Muscle of arm (tissue), 1 donor: ENCODE measurements at regions not wholly inside any gene's neighbourhood (a gene's known extent, or its start where the extent isn't known, plus 50 kb on each side); places are given as distances from the start of the nearest gene placed in this dataset.

Experiments
- DNase-seq: peaks from one replicate; pipeline ENCODE4 v3.0.0-alpha.2; 2013

- no peak for DNase-seq
These were observed 262.0 kb downstream of the PAX1 start for GRCh38 chr20:21967481-21967880.

GRCh38 chr20:21956591-21956990 lies 251.1 kb downstream of the PAX1 start:
- no peak for DNase-seq

- no peak for DNase-seq
These were observed 241.9 kb downstream of the PAX1 start for GRCh38 chr20:21947406-21947805.

DNA sequence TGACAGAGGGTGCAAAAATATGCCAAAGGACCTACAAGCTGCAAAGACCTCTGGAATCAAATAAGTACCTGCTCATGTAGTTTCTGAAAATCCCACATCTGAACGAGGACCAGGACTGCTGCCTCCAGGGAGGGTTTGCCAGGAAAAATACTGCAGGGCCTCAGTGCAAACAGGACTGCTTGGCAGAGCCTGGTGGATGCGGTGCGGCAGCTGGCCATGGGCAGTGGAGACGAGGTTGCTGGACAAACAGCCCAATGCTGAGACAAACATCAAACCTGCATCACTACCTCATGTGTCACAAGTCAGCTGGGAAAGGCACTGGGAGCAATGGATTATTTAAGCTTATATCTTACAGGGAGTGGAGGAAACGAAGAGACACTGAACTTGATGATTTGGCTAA lies 238.8 kb downstream of the PAX1 start:
- DNase-seq, result no peak

DNA sequence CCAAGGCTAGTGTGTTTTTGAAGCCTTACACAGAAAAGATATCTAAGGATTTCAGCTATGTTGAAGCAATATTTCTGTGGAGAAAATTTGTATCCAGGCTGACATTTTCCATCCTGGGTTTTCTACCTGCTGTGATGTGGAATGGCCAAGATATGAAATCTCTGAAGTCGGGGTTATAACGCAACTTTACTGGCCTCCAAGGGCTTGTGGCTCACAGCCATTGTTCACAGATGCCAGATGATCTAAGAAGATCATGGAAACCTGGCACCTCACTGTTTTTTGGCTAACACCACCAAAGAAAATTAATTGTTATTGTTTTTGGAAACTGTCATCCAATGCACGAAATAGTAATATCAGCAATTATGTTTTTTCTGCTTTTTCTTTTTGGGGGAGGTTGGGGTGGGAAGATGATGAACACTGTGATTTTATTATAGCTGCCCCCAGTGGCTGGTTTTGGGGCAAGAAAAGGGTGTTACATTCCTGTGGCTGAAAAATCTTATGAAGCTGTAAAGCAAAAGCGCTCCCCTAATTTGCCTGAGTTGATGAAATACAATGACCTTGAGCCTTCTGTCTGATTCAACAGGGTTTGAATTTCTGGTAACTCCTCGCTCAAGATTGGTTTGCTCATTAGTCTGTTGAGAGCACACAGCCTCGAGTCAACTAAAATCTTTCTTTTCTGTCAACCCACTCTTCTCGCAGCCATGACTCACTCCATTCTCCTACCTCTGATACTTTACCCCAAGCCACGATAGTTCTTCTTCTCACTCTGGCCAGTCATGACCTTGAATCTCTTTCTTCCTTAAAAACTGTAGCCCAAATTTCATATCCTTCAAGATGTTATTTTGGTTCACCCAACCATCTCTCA lies 236.7 kb downstream of the PAX1 start:
- DNase-seq, result no peak

- DNase-seq, result no peak
These were observed 231.4 kb downstream of the PAX1 start for GRCh38 chr20:21936720-21937380.

DNA sequence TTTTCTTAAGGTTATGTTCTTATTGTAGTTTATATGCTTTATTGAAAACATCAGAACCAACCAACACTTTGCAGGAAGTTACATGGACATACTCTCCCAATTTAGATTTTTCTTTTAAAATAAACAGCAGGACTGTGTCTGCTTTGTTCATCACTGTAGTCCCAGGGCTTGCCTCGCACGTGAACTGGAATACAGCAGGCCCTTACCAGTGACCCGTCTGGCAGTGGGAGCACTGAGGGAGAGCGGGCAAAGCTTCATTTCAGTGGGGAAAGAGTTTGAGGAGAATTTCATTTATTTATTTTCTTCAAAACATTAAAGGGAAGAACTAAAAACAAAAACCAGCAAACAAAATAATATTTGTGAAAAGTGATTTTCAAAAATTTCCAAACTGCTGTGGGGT lies 230.8 kb downstream of the PAX1 start:
- no peak for DNase-seq

GRCh38 chr20:21933526-21933925 lies 228.1 kb downstream of the PAX1 start:
- DNase-seq, result no peak

DNA sequence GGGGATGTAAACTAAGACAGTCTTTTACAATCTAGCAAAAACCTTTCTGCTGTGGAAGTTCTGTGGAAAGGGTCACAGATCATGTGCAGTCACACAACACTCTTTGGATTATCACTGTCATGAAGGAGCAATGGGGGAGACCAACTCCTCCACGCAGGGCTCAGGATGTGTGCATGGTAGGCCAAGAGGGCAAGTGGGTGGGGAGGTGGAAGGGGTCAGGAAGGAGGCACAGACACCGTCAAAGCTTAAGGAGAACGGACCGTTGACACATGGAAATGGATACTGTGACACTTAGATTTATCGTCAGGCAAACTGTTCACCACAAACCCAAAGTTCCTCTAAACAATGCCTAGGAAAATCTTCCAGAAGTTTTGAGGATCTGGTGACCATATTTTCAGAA lies 215.8 kb downstream of the PAX1 start:
- DNase-seq, result no peak

- no peak for DNase-seq
These were observed 214.7 kb downstream of the PAX1 start for GRCh38 chr20:21920211-21920610.

DNA sequence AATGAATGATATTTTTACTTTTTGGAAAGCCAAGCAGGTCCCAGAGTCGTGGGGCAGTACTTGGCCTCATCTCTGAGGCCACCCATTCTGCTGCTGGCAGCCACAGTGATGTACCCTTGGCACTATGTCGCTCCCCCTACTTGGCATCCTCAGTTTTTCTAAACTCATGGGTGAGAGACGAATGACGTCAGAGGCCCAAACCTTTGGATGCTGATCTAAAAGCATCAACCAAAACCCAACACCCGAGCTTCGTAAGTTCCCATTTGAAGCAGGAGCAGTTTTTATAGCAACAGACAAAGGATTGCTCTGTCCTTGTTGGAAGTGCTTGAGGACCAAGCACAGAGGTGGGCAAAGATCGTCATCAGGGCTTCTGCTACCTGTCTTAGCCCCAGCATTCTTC lies 212.9 kb downstream of the PAX1 start:
- no peak for DNase-seq

GRCh38 chr20:21902391-21902790 lies 196.9 kb downstream of the PAX1 start:
- no peak for DNase-seq

DNA sequence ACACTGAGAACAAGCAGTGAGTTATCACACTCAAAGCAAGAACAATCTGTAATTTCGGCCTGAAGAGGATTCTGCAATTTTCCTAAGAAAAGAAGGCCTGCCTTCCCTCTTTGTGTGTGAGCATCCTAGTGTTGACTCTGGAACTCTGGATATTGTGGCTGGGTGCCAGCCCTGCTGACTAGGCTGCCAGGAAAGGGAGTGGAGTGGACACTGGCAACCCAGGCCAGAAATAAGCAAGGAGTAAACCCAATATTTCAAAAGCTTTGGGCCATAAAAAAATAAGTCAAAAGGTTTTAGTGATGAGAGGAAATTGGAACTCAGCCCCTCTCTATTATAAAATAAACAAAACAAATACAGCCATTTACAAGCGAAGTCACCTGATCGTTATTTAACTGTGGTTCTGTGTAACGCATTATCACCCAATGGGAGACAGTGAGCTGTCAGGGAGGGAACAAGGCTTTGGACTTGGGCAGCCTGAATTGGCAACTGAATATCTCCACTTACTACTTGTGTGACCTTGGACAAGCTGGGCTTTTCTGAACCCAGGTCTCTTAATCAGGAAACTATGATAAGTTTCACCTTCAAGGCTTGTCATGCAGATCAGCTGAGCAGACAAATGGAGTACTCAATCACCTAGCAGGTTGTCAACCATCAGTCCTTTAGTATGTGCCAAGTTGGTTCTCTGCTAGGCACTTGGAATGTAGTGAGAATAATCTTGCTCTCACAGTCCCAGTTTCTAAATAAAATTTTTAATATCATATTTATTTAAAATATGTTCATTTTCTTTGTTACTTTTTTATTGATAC lies 196.2 kb downstream of the PAX1 start:
- DNase-seq, result peak; percentile 32

DNA sequence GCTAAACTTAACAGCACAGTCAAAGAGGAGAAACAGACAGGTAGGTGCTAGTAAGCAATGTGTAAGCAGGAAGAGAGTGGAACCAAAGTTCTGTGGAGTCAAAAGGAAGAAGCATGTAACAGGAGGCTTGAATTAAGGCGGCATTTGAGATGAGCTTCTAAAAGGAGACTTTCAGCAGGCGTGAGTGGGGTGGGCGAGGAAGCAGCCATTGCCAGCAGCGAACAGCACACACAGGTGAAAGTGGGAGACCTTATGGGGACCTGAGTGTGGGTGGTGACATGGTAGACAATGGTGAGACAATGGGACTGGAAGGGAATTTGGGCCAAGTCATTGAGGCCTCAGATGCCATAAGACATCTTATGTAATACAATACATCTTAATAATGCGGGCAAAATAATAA lies 195.0 kb downstream of the PAX1 start:
- no peak for DNase-seq

- no peak for DNase-seq
These were observed 169.5 kb downstream of the PAX1 start for GRCh38 chr20:21874921-21875320.

GRCh38 chr20:21874127-21874526 lies 168.7 kb downstream of the PAX1 start:
- DNase-seq, result no peak

DNA sequence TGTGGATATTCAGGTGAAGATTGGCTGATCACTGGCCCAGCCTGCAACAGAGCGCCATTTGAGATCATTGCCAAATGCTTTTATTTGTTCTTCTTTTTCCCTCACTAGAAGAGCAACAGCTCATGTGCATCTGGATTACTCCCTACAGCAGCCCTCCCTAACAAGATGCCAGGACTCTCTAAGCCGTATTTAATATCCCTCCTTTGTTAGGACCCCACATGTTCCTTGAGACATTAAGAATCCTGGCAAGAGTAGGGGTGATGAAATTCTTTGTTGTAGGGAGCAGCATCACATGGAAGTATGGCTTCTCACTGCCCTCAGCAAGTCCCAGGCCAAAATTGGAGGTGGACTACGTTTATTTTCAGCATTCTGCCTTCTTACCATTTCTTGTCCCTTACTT lies 167.8 kb downstream of the PAX1 start:
- no peak for DNase-seq

DNA sequence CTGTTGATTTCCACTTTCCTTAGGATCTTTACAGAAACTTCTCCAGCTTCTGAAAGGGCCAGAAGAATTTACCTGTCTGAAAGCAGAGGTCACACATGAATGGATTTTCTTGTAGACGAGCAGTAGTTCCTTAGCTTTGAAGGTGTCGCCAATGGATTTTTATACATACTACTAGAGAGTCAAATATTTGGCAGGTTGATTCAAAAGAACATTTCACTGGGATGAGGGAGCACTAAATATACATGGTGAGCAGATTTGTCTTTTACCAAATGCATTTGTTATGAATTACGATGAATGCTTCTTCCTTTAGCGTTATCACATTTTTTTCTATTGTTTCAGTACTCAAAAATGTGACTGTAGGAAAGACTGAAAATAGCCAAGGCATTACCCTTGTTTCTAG lies 162.3 kb downstream of the PAX1 start:
- no peak for DNase-seq

DNA sequence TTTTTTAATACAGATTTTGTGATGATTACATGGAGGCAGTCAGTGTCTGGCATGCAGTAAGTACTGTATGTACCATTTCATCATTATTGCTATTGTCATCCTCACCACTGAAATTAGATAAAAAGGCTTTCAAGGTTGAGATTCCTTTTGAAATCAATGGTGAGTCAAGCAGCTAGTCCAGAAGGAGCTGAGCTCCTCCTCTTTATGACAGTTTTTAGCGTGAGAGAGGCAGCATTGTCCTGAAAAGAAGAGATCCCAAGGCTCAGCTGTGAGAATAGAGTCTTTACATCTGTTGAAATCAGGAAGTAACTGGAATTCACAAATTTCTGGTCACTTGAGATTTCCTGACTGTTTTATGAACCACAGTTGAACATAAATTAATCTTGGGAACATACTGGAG lies 161.9 kb downstream of the PAX1 start:
- DNase-seq, result no peak

GRCh38 chr20:21862956-21863355 lies 157.5 kb downstream of the PAX1 start:
- no peak for DNase-seq

DNA sequence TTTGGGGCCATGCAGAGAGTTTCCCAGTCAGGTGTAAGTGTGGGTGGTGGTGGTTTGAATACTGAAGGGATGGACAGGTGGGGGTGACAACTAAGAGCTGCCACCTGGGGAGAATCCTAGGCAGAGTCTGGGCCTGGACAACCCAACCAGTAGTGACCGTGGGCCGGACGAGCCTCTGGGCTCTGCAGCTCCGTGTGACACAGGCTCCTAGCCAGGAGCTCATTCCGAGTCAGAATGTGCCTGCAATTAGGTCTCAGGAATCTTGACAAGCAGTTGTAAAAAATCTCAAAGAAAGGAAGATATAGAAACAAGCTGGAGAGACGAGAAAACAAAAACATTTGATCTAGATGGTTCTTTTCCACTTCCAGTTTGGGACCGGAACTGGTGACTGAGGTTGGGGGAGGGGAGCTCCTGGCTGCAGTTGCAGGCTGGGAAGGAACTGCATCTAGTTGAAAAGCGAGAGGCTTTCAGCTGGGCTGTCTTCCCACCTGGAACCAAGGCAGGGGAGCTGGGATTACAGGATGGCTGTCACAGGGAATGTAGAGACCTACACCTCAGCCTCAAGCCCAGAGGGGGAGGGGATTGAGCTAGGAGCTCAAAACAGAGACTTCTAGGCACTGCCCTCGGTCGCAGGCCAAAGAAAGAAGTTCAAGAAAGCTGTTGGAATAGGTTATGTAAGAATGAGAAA lies 156.9 kb downstream of the PAX1 start:
- DNase-seq, result no peak

DNA sequence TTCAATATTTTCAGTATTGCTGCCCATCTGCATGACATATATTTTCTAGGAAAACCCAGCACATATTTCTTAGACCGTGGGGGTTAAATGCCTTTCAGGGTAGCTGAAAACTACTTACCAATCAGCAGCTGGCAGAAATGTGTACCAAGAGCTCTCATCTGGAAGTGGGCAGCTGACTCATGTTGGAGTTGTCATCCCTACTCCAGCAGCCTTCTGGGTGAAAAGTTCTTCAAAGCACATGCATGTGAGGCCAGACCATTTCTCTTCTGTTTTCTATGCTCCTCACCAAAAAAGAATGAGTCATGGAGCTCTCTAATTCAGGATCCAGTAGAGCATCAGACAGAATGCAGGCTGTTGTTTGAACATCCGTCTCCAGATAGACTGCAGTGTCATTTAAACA lies 135.5 kb downstream of the PAX1 start:
- DNase-seq, result no peak
